HL-60 (cell line): ENCODE measurements at regions not wholly inside any gene's neighbourhood (a gene's known extent, or its start where the extent isn't known, plus 50 kb on each side); places are given as distances from the start of the nearest gene placed in this dataset.

Experiments used
- DNase-seq, 2 experiments: peaks; one replicate each; pipeline ENCODE4 v3.0.0-alpha.2; 2010 to 2020; ENCODE audit warnings: low read depth in 1 of 2, low spot score in 1 of 2
- H3K27ac ChIP-seq: fragments of 250-450 bp; sonication (Bioruptor Pico); replicated peaks from 2 replicates; pipeline ENCODE4 v1.5.1; 2020; ENCODE audit warnings: mild to moderate bottlenecking, moderate library complexity
- H3K27me3 ChIP-seq: fragments of 250-450 bp; sonication (Bioruptor Pico); 2 replicates; pipeline ENCODE4 v1.5.1; 2021; ENCODE audit warnings: mild to moderate bottlenecking, moderate library complexity; ENCODE audit not compliant: insufficient read depth, poor library complexity, severe bottlenecking
- H3K4me3 ChIP-seq: replicated peaks from 2 replicates; pipeline ENCODE4 v1.5.1; 2011; ENCODE audit warnings: mild to moderate bottlenecking, control low read depth, low read length; ENCODE audit not compliant: insufficient read depth
- CTCF ChIP-seq: IDR thresholded peaks from one replicate; pipeline ENCODE4 v1.5.1; 2011; ENCODE audit warnings: low read length, control low read depth, inconsistent platforms; ENCODE audit not compliant: insufficient read depth
- GABPA ChIP-seq: IDR thresholded peaks from 2 replicates; pipeline ENCODE4 v1.6.1; 2012; ENCODE audit warnings: low read depth
- POLR2AphosphoS5 ChIP-seq: IDR thresholded peaks from 2 replicates; pipeline ENCODE4 v1.6.1; 2012; ENCODE audit warnings: low read depth
- REST ChIP-seq: IDR thresholded peaks from 2 replicates; pipeline ENCODE4 v1.6.1; 2012; ENCODE audit warnings: low read depth; ENCODE audit not compliant: insufficient replicate concordance
- SPI1 ChIP-seq: IDR thresholded peaks from 2 replicates; pipeline ENCODE4 v1.6.1; 2012; ENCODE audit warnings: low read depth, mild to moderate bottlenecking, borderline replicate concordance

GRCh38 chr4:23455456-23456158, 434.2 kb downstream of the PPARGC1A start:
- Histone ChIP-seq H3K27me3 (no peaks in the 10 kb centered on the region), H3K4me3 (no peak overlapping the region), H3K27ac (no peak overlapping the region)
- DNase-seq: no peak
- TF ChIP-seq POLR2AphosphoS5 (no peak), CTCF (no peak), SPI1 (no peak), REST (no peak), GABPA (no peak)

- DNase-seq: no peak
- no peaks in the 10 kb centered on the region for H3K27me3 ChIP-seq
Measured at GRCh38 chr4:23441530-23442069, 448.2 kb downstream of the PPARGC1A start.

More at GRCh38 chr4:23441530-23442069, 448.2 kb downstream of the PPARGC1A start:
- no peak overlapping the region for H3K4me3 ChIP-seq
- TF ChIP-seq SPI1 (no peak), REST (no peak), GABPA (no peak), CTCF (no peak), POLR2AphosphoS5 (no peak)
- H3K27ac ChIP-seq: no peak overlapping the region
